ENCODE measurements at regions not wholly inside any gene's neighbourhood (a gene's known extent, or its start where the extent isn't known, plus 50 kb on each side); places are given as distances from the start of the nearest gene placed in this dataset.

GRCh38 chr5:3047212-3047774 lies 295.8 kb upstream of the IRX2 start (continued):
- TF ChIP-seq ZBTB43 (CRISPR knock-in tag; IDR thresholded peaks at IDR 0.05): no peak
- no peak for TF ChIP-seq ERG (CRISPR knock-in tag; IDR thresholded peaks at IDR 0.05)
- TF ChIP-seq ZNF232 (CRISPR knock-in tag; IDR thresholded peaks at IDR 0.05): no peak
- no peak for TF ChIP-seq GTF2I (CRISPR knock-in tag; conservative IDR thresholded peaks at IDR 0.05)
- TF ChIP-seq ZNF532 (CRISPR knock-in tag; IDR thresholded peaks at IDR 0.05; ENCODE audit: borderline replicate concordance): no peak
- no peak for TF ChIP-seq ZNF219 (CRISPR knock-in tag; IDR thresholded peaks at IDR 0.05; ENCODE audit: borderline replicate concordance)
- TF ChIP-seq NR3C1 (CRISPR knock-in tag; conservative IDR thresholded peaks at IDR 0.05; ENCODE audit: low read depth): no peak
- no peak for TF ChIP-seq FOXK1 (CRISPR knock-in tag; IDR thresholded peaks at IDR 0.05)
- no peak for TF ChIP-seq MLX (CRISPR knock-in tag; IDR thresholded peaks at IDR 0.05)
- no peak for TF ChIP-seq PREB (CRISPR knock-in tag; IDR thresholded peaks at IDR 0.05; ENCODE audit: borderline replicate concordance)
- no peak for TF ChIP-seq HMGXB4 (CRISPR knock-in tag; IDR thresholded peaks at IDR 0.05)
- TF ChIP-seq RELA (CRISPR knock-in tag; IDR thresholded peaks at IDR 0.05; ENCODE audit: borderline replicate concordance): no peak

GRCh38 chr5:3043600-3043999 lies 292.1 kb upstream of the IRX2 start:
- Mint-ChIP-seq H3K27me3 (ENCODE audit: low read depth) (no peaks in the 10 kb centered on the region), H3K9me3 (peaks cover 3% of the 10 kb centered on the region; the same call in 1 of the 2 replicates), H3K4me3 (no peak overlapping the region), H3K4me1 (no peaks in the 10 kb centered on the region), H3K36me3 (no peaks in the 10 kb centered on the region), H3K27ac (no peak overlapping the region)
- ATAC-seq (no peak), DNase-seq (ENCODE audit: low spot score) (no peak)
- ChIA-PET POLR2A (no interaction called here), CTCF (no interaction called here)
- TF ChIP-seq PRRX2 (CRISPR knock-in tag; IDR thresholded peaks at IDR 0.05) (no peak), GTF2I (CRISPR knock-in tag; conservative IDR thresholded peaks at IDR 0.05) (no peak), ZNF281 (CRISPR knock-in tag; IDR thresholded peaks at IDR 0.05) (no peak), ZNF263 (CRISPR knock-in tag; IDR thresholded peaks at IDR 0.05; ENCODE audit: low read depth) (no peak), ATF6 (CRISPR knock-in tag; IDR thresholded peaks at IDR 0.05) (no peak), JUN (CRISPR knock-in tag; IDR thresholded peaks at IDR 0.05) (no peak)

Measured in WTC11 (cell line).